Tibial nerve (tissue), 4 donors: ENCODE measurements at regions not wholly inside any gene's neighbourhood (a gene's known extent, or its start where the extent isn't known, plus 50 kb on each side); places are given as distances from the start of the nearest gene placed in this dataset.

ENCODE experiments used
- DNase-seq, 2 donors: peaks; one replicate each; pipeline ENCODE4 v3.0.0-alpha.2; 2019; ENCODE audit warnings: low spot score in 2 of 2
- H3K27ac ChIP-seq, 4 donors: fragments of 200-600 bp; sonication (generic) in 3 of 4; one replicate each; pipeline ENCODE4 v1.5.1; 2017 to 2019; ENCODE audit warnings: mild to moderate bottlenecking in 1 of 4
- H3K27me3 ChIP-seq, 2 donors: fragments of 200-600 bp; sonication (generic) in 1 of 2; one replicate each; pipeline versions ENCODE4 v1.5.1 to v1.6.0; 2017 to 2019
- H3K36me3 ChIP-seq, 3 donors: fragments of 200-600 bp; sonication (generic); one replicate each; pipeline ENCODE4 v1.5.1; 2018 to 2019
- H3K4me1 ChIP-seq, 4 donors: fragments of 200-600 bp; sonication (generic) in 3 of 4; one replicate each; pipeline ENCODE4 v1.5.1; 2017 to 2019
- H3K4me3 ChIP-seq, 4 donors: fragments of 200-600 bp; sonication (generic) in 3 of 4; one replicate each; pipeline ENCODE4 v1.5.1; 2017 to 2019; ENCODE audit warnings: mild to moderate bottlenecking in 1 of 4, moderate library complexity in 1 of 4
- H3K9me3 ChIP-seq, 4 donors: fragments of 200-600 bp; sonication (generic) in 3 of 4; one replicate each; pipeline ENCODE4 v1.5.1; 2017 to 2019
- EP300 ChIP-seq, 2 donors: sonication (generic); formaldehyde crosslinking; IDR thresholded peaks; one replicate each; pipeline ENCODE4 v1.6.1; 2017; ENCODE audit warnings: antibody characterized with exemption in 2 of 2, mild to moderate bottlenecking in 1 of 2
- POLR2A ChIP-seq, 2 donors: fragments of 450-650 bp; IDR thresholded peaks; one replicate each; pipeline ENCODE4 v1.6.1; 2017; ENCODE audit warnings: antibody characterized with exemption in 2 of 2, mild to moderate bottlenecking in 2 of 2, moderate library complexity in 2 of 2
- WGBS, 2 donors: methylation state at CpG; one replicate each; pipeline ENCODE4 v1.1.5; 2018; 5-methylcytosine and 5-hydroxymethylcytosine counted together
- TF ChIP-seq, protein P1 (sequence below), 5 experiments: fragments of 200-600 bp in 3 of 5; fragments of 450-650 bp in 2 of 5; sonication (generic) in 3 of 5; IDR thresholded peaks; one replicate each; pipeline ENCODE4 v1.5.1; 2016 to 2019; ENCODE audit warnings: antibody characterized with exemption in 5 of 5, mild to moderate bottlenecking in 3 of 5, moderate library complexity in 2 of 5

DNA sequence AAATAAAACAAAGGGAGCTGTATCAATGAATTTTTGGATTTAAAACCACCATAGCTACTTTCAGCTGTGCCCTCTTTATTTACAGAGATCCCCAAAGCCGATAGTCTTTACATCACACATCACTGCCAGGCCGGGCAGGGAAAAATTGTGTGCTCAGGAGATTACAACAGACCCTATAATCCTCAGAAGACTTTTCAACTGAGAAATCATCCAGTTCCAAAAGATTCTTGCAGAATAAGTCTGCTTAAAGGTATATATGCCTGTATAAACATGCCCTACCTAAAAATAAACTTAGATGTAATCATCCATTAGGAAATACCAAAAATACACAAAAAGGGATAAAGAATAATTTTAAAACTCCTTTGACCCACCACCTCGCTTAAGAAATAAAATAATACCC is 70.1 kb upstream of the MAP1LC3B2 start:
- Histone ChIP-seq H3K36me3 (no peaks in the 10 kb centered on the region), H3K4me1 (peaks cover 0 to 11% (median 0%) of the 10 kb centered on the region in 4 donors), H3K27me3 (no peaks in the 10 kb centered on the region), H3K9me3 (peaks cover 0 to 14% (median 0%) of the 10 kb centered on the region in 4 donors), H3K27ac (no peak overlapping the region), H3K4me3 (no peak overlapping the region)
- WGBS, 2 donors: 78 to 85% methylated on average over 3 of the region's 3 CpGs
- TF ChIP-seq, protein P1, sequence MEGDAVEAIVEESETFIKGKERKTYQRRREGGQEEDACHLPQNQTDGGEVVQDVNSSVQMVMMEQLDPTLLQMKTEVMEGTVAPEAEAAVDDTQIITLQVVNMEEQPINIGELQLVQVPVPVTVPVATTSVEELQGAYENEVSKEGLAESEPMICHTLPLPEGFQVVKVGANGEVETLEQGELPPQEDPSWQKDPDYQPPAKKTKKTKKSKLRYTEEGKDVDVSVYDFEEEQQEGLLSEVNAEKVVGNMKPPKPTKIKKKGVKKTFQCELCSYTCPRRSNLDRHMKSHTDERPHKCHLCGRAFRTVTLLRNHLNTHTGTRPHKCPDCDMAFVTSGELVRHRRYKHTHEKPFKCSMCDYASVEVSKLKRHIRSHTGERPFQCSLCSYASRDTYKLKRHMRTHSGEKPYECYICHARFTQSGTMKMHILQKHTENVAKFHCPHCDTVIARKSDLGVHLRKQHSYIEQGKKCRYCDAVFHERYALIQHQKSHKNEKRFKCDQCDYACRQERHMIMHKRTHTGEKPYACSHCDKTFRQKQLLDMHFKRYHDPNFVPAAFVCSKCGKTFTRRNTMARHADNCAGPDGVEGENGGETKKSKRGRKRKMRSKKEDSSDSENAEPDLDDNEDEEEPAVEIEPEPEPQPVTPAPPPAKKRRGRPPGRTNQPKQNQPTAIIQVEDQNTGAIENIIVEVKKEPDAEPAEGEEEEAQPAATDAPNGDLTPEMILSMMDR (IDR thresholded peaks at IDR 0.05): no peak
- TF ChIP-seq EP300 (IDR thresholded peaks at IDR 0.05) (no peak), POLR2A (IDR thresholded peaks at IDR 0.05) (no peak)
- DNase-seq: no peak

DNA sequence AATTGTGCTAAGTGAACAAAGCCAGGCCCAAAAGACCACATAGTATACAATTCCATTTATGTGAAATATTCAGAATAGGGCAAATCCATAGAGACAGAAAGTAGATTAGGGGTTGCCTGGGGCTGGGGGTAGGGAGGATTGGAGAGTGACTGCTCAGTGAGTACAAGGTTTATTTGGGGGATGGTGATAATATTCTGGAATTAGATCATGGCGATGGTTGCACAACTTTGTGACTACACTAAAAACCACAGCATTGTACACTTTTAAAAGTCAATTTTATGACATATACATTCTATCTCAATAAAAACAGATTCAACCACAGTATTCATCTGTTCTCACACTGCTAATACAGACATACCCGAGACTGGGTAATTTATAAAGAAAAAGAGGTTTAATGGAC is 68.7 kb upstream of the MAP1LC3B2 start:
- Histone ChIP-seq H3K4me3 (no peak overlapping the region), H3K36me3 (no peaks in the 10 kb centered on the region), H3K9me3 (peaks cover 0 to 14% (median 0%) of the 10 kb centered on the region in 4 donors), H3K4me1 (no peaks in the 10 kb centered on the region), H3K27ac (no peak overlapping the region), H3K27me3 (no peaks in the 10 kb centered on the region)
- TF ChIP-seq EP300 (IDR thresholded peaks at IDR 0.05): no peak
- TF ChIP-seq, protein P1 (IDR thresholded peaks at IDR 0.05): no peak
- no peak for TF ChIP-seq POLR2A (IDR thresholded peaks at IDR 0.05)
- no peak for DNase-seq
- 88 to 89% methylated on average over 2 of the region's 2 CpGs for WGBS, 2 donors

DNA sequence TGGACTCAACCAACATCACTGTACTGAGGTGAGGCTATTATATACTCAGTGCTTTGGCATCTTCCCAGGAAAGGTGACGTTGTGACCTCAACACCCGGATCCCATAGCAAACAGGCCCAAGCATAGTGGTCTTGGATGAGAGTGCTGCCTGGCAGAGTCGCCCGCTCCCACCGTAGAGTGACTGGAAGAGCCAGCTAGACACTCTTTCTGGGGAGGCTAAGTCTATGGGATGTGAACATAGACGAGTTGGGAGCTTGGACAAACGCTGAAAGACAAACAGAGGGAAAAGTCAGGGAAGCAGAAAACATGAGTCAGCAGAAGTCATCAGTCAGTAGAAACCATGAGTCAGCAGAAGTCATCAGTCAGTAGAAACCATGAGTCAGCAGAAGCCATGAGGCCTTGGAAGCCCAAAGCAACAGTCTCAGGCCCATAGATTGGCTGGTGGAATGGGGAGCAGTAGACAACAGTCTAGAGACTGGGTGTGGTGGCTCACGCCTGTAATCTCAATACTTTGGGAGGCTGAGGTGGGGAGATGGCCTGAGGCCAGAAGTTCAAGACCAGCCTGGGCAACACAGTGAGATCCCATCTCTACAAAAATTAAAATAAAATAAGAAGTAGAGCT is 66.4 kb upstream of the MAP1LC3B2 start:
- Histone ChIP-seq H3K4me1 (no peaks in the 10 kb centered on the region), H3K36me3 (no peaks in the 10 kb centered on the region), H3K27ac (no peak overlapping the region), H3K4me3 (no peak overlapping the region), H3K9me3 (peaks cover 0 to 7% (median 0%) of the 10 kb centered on the region in 4 donors), H3K27me3 (no peaks in the 10 kb centered on the region)
- WGBS, 2 donors: 86 to 88% methylated on average over 8 of the region's 8 CpGs
- TF ChIP-seq POLR2A (IDR thresholded peaks at IDR 0.05) (no peak), EP300 (IDR thresholded peaks at IDR 0.05) (no peak)
- TF ChIP-seq, protein P1 (IDR thresholded peaks at IDR 0.05): no peak
- DNase-seq: no peak

DNA sequence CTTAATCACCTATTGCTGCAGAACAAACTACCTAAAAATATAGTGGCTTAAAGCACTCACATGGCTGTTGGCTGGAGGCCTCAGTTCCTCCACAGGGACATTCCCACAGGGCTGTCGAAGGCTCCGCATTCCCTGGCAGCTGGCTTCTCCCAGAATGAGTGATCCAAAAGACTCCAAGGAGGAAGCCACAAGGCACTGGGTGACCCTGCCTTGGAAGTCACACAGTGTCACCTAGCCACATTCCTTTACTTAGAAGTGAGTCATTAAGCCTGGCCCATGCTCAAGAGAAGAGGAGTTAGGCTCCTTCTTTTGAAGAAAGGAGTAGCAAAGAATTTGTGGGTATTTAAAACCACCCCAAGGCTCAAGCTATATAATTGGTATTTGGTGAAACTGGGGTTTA is 63.9 kb upstream of the MAP1LC3B2 start:
- TF ChIP-seq EP300 (IDR thresholded peaks at IDR 0.05): no peak
- TF ChIP-seq POLR2A (IDR thresholded peaks at IDR 0.05): no peak
- TF ChIP-seq, protein P1 (IDR thresholded peaks at IDR 0.05): no peak
- no peaks in the 10 kb centered on the region for H3K36me3 ChIP-seq
- H3K27me3 ChIP-seq: no peaks in the 10 kb centered on the region
- H3K9me3 ChIP-seq: no peaks in the 10 kb centered on the region
- H3K27ac ChIP-seq: no peak overlapping the region
- H3K4me1 ChIP-seq: no peaks in the 10 kb centered on the region
- DNase-seq: no peak
- WGBS, 2 donors: 69 to 76% methylated on average over 2 of the region's 2 CpGs
- H3K4me3 ChIP-seq: no peak overlapping the region

DNA sequence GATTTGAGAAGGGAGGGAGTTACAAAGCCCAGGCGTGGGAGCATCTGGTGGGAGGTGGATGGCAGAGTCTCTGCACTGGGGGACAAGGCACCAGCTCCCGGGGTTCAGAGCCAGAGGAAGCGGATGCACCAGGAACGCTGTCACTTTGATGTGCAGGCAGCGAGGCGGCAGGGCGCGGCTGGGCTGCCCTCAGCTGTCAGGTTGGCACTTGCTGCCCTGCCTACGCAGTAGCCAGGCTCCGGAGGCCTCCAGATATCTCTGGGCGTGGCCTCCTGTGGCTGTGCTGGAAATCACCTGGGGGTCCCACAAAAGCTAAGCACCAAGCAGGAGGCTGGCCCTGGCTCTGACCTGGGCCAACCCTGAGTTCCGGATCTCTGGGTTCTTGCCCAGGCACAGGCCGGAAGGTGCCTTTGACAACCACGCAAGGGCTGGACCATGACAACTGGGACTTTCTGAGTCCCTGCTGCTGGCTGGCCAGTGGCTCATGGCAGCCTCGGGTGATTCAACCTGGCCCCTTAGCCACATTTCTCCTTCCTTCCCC is 62.1 kb upstream of the MAP1LC3B2 start:
- Histone ChIP-seq H3K36me3 (no peaks in the 10 kb centered on the region), H3K4me1 (no peaks in the 10 kb centered on the region), H3K9me3 (no peaks in the 10 kb centered on the region), H3K4me3 (no peak overlapping the region), H3K27ac (no peak overlapping the region), H3K27me3 (no peaks in the 10 kb centered on the region)
- WGBS, 2 donors: 86 to 90% methylated on average over 10 to 15 of the region's 15 CpGs
- TF ChIP-seq POLR2A (IDR thresholded peaks at IDR 0.05): no peak
- TF ChIP-seq, protein P1 (IDR thresholded peaks at IDR 0.05): no peak
- TF ChIP-seq EP300 (IDR thresholded peaks at IDR 0.05): no peak
- DNase-seq: no peak
